A172 (cell line): ENCODE measurements at regions not wholly inside any gene's neighbourhood (a gene's known extent, or its start where the extent isn't known, plus 50 kb on each side); places are given as distances from the start of the nearest gene placed in this dataset.

ENCODE experiments used
- DNase-seq: peaks from one replicate; pipeline ENCODE4 v3.0.0-alpha.2; 2015; ENCODE audit warnings: low spot score

- no peak for DNase-seq
These were observed 127.0 kb downstream of the PRELID2 start for GRCh38 chr5:145708169-145708568.

GRCh38 chr5:145704724-145705123 lies 130.4 kb downstream of the PRELID2 start:
- no peak for DNase-seq

GRCh38 chr5:145703856-145704255 lies 131.3 kb downstream of the PRELID2 start:
- DNase-seq: no peak

GRCh38 chr5:145701404-145701803 lies 133.7 kb downstream of the PRELID2 start:
- no peak for DNase-seq

GRCh38 chr5:145699846-145700245 lies 135.3 kb downstream of the PRELID2 start:
- no peak for DNase-seq

GRCh38 chr5:145697251-145697990 lies 137.7 kb downstream of the PRELID2 start:
- peak; percentile 40 for DNase-seq

GRCh38 chr5:145689235-145689634 lies 145.9 kb downstream of the PRELID2 start:
- DNase-seq: no peak

GRCh38 chr5:145687943-145688342 lies 147.2 kb downstream of the PRELID2 start:
- no peak for DNase-seq

- no peak for DNase-seq
These were observed 149.7 kb downstream of the PRELID2 start for GRCh38 chr5:145685417-145685816.

- no peak for DNase-seq
These were observed 151.7 kb downstream of the PRELID2 start for GRCh38 chr5:145683431-145683830.

GRCh38 chr5:145682197-145682899 lies 152.8 kb downstream of the PRELID2 start:
- no peak for DNase-seq

GRCh38 chr5:145681686-145682085 lies 153.5 kb downstream of the PRELID2 start:
- peak; percentile 82 for DNase-seq

GRCh38 chr5:145681216-145681615 lies 153.9 kb downstream of the PRELID2 start:
- no peak for DNase-seq

GRCh38 chr5:145680767-145681166 lies 154.4 kb downstream of the PRELID2 start:
- no peak for DNase-seq

GRCh38 chr5:145680169-145680568 lies 155.0 kb downstream of the PRELID2 start:
- peak; percentile 23 for DNase-seq

- DNase-seq: no peak
These were observed 156.9 kb downstream of the PRELID2 start for GRCh38 chr5:145678255-145678654.

GRCh38 chr5:145673786-145674185 lies 161.4 kb downstream of the PRELID2 start:
- no peak for DNase-seq

- no peak for DNase-seq
These were observed 166.4 kb downstream of the PRELID2 start for GRCh38 chr5:145668714-145669113.

- no peak for DNase-seq
These were observed 167.4 kb downstream of the PRELID2 start for GRCh38 chr5:145667742-145668141.

GRCh38 chr5:145666591-145666990 lies 168.6 kb downstream of the PRELID2 start:
- no peak for DNase-seq

- no peak for DNase-seq
These were observed 173.2 kb downstream of the PRELID2 start for GRCh38 chr5:145661737-145662485.

- no peak for DNase-seq
These were observed 174.1 kb downstream of the PRELID2 start for GRCh38 chr5:145660897-145661640.
